HEK293 (cell line): ENCODE measurements at regions not wholly inside any gene's neighbourhood (a gene's known extent, or its start where the extent isn't known, plus 50 kb on each side); places are given as distances from the start of the nearest gene placed in this dataset.
A peak's percentile ranks its signal among the peaks of the same experiment; 100 is the strongest.

ENCODE experiments used
- CTCF ChIA-PET: fragments of 350-600 bp; formaldehyde crosslinking; extraction: SDS; loops from one replicate; lab custom pipeline; 2021; ENCODE audit warnings: antibody characterized with exemption; lab: Yijun Ruan, JAX
- POLR2A ChIA-PET: fragments of 300-600 bp; formaldehyde crosslinking; extraction: SDS; loops from one replicate; lab custom pipeline; 2020; ENCODE audit warnings: antibody characterized with exemption, inconsistent platforms; lab: Yijun Ruan, JAX
- H3K27ac ChIP-seq: fragments of 200-500 bp; sonication (Bioruptor generic); 2 replicates; pipeline ENCODE4 v1.5.1; 2014; ENCODE audit warnings: low read depth, low read length, control low read depth, inconsistent platforms; ENCODE audit errors: extremely low read depth
- H3K36me3 ChIP-seq, 2 experiments: fragments of 200-500 bp in 1 of 2; sonication (Bioruptor generic) in 1 of 2; 1 replicate in 1 of 2; 2 replicates in 1 of 2; pipeline ENCODE4 v1.5.1; 2014 to 2017; ENCODE audit warnings: inconsistent platforms in 2 of 2, low read length in 2 of 2; ENCODE audit not compliant: control insufficient read depth in 2 of 2, insufficient read depth in 1 of 2
- H3K4me1 ChIP-seq: fragments of 200-500 bp; sonication (Bioruptor generic); 2 replicates; pipeline ENCODE4 v1.5.1; 2014; ENCODE audit warnings: mild to moderate bottlenecking, low read length, inconsistent platforms; ENCODE audit not compliant: control insufficient read depth, insufficient read depth
- H3K4me3 ChIP-seq: 2 replicates; pipeline ENCODE4 v1.5.1; 2011; ENCODE audit warnings: low read depth, mild to moderate bottlenecking, control low read depth, low read length, moderate library complexity
- H3K9me3 ChIP-seq: fragments of 200-500 bp; sonication (Bioruptor generic); 2 replicates; pipeline ENCODE4 v1.5.1; 2014; ENCODE audit warnings: low read depth, low read length, inconsistent platforms; ENCODE audit not compliant: control insufficient read depth, insufficient read depth
- GFI1B ChIP-seq: fragments of 450-650 bp; formaldehyde crosslinking; IDR thresholded peaks from 2 replicates; pipeline ENCODE4 v1.5.1; 2016; ENCODE audit warnings: missing biosample characterization, missing genetic modification characterization
- HIC1 ChIP-seq: fragments of 450-650 bp; formaldehyde crosslinking; IDR thresholded peaks from 2 replicates; pipeline ENCODE4 v1.5.1; 2016; ENCODE audit warnings: missing biosample characterization, missing genetic modification characterization
- IKZF3 ChIP-seq: fragments of 450-650 bp; IDR thresholded peaks from 2 replicates; pipeline ENCODE4 v1.5.0; 2018; ENCODE audit warnings: missing biosample characterization, mild to moderate bottlenecking, missing genetic modification characterization, moderate library complexity
- INSM2 ChIP-seq: fragments of 450-650 bp; formaldehyde crosslinking; IDR thresholded peaks from 2 replicates; pipeline ENCODE4 v1.5.1; 2016; ENCODE audit warnings: missing biosample characterization, missing genetic modification characterization
- KLF1 ChIP-seq: fragments of 450-650 bp; formaldehyde crosslinking; IDR thresholded peaks from 2 replicates; pipeline ENCODE4 v1.5.1; 2016; ENCODE audit warnings: missing biosample characterization, missing genetic modification characterization
- PRDM4 ChIP-seq: fragments of 450-650 bp; formaldehyde crosslinking; IDR thresholded peaks from 2 replicates; pipeline ENCODE4 v1.5.1; 2017; ENCODE audit warnings: missing biosample characterization, missing genetic modification characterization
- TCF7L2 ChIP-seq: IDR thresholded peaks from 2 replicates; pipeline ENCODE4 v1.6.1; 2011; ENCODE audit warnings: low read depth, mild to moderate bottlenecking, inconsistent platforms, low read length, moderate library complexity, borderline replicate concordance
- ZBTB1 ChIP-seq: fragments of 450-650 bp; formaldehyde crosslinking; IDR thresholded peaks from 2 replicates; pipeline ENCODE4 v1.5.1; 2016; ENCODE audit warnings: missing biosample characterization, missing genetic modification characterization
- ZBTB44 ChIP-seq: fragments of 450-650 bp; IDR thresholded peaks from 2 replicates; pipeline ENCODE4 v1.5.1; 2018; ENCODE audit warnings: missing biosample characterization, mild to moderate bottlenecking, missing genetic modification characterization
- ZNF24 ChIP-seq: fragments of 450-650 bp; formaldehyde crosslinking; IDR thresholded peaks from 2 replicates; pipeline ENCODE4 v1.5.1; 2016; ENCODE audit warnings: missing biosample characterization, missing genetic modification characterization
- ZNF280C ChIP-seq: fragments of 450-650 bp; formaldehyde crosslinking; IDR thresholded peaks from 2 replicates; pipeline ENCODE4 v1.5.1; 2016; ENCODE audit warnings: missing biosample characterization, missing genetic modification characterization
- ZNF311 ChIP-seq: fragments of 450-650 bp; formaldehyde crosslinking; IDR thresholded peaks from 2 replicates; pipeline ENCODE4 v1.5.1; 2017; ENCODE audit warnings: missing biosample characterization, missing genetic modification characterization, borderline replicate concordance
- ZNF335 ChIP-seq: fragments of 450-650 bp; formaldehyde crosslinking; conservative IDR thresholded peaks from 2 replicates; pipeline ENCODE4 v1.5.1; 2016; ENCODE audit warnings: missing biosample characterization, missing genetic modification characterization
- ZNF354C ChIP-seq: fragments of 450-650 bp; formaldehyde crosslinking; IDR thresholded peaks from 2 replicates; pipeline ENCODE4 v1.5.1; 2016; ENCODE audit warnings: missing biosample characterization, missing genetic modification characterization, low read depth, borderline replicate concordance
- ZNF521 ChIP-seq: fragments of 450-650 bp; formaldehyde crosslinking; IDR thresholded peaks from 2 replicates; pipeline ENCODE4 v1.5.1; 2017; ENCODE audit warnings: missing biosample characterization, mild to moderate bottlenecking, missing genetic modification characterization
- ZNF529 ChIP-seq: fragments of 450-650 bp; formaldehyde crosslinking; IDR thresholded peaks from 2 replicates; pipeline ENCODE4 v1.5.1; 2017; ENCODE audit warnings: missing genetic modification characterization, missing biosample characterization; ENCODE audit not compliant: insufficient replicate concordance
- ZNF707 ChIP-seq: fragments of 450-650 bp; formaldehyde crosslinking; IDR thresholded peaks from 2 replicates; pipeline ENCODE4 v1.5.1; 2016; ENCODE audit warnings: missing biosample characterization, missing genetic modification characterization
- ZNF830 ChIP-seq: fragments of 450-650 bp; IDR thresholded peaks from 2 replicates; pipeline ENCODE4 v1.5.0; 2018; ENCODE audit warnings: missing biosample characterization, missing genetic modification characterization, low read depth, mild to moderate bottlenecking, moderate library complexity
- TF ChIP-seq, protein P1 (sequence below): fragments of 450-650 bp; formaldehyde crosslinking; IDR thresholded peaks from 2 replicates; pipeline ENCODE4 v1.5.1; 2017; ENCODE audit warnings: missing biosample characterization, missing genetic modification characterization
- TF ChIP-seq, protein P2 (sequence below): fragments of 450-650 bp; formaldehyde crosslinking; IDR thresholded peaks from 2 replicates; pipeline ENCODE4 v1.5.1; 2016; ENCODE audit warnings: missing biosample characterization, missing genetic modification characterization, low read depth

DNA sequence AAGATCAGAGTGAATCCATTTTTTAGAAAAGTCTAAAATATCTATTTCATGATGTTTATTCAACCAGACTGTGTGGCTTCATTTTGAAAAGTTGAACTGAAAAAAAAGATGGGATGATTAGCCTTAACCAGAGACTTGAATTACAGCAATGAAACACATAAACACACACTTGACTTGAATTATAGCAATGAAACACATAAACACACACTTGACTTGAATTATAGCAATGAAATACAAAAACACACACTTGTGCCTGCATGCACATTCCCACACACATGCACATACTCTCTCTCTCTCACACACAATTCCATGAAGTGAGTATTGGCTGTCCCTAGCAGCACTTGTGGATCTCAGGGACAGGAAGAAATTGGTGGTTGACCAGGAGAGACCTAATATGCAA is 286.8 kb downstream of the USP46 start (continued):
- TF ChIP-seq INSM2 (tag by site-specific recombination) (peak; percentile 91), HIC1 (tag by site-specific recombination) (peak; percentile 69; the same call in 1 of the 2 replicates), ZNF707 (tag by site-specific recombination) (no peak), ZNF354C (tag by site-specific recombination) (no peak), ZNF24 (tag by site-specific recombination) (no peak), ZBTB44 (tag by site-specific recombination) (no peak), PRDM4 (tag by site-specific recombination) (peak; percentile 71), ZBTB1 (no peak), ZNF280C (no peak), IKZF3 (peak; percentile 70), KLF1 (tag by site-specific recombination) (no peak), ZNF830 (tag by site-specific recombination) (no peak), GFI1B (tag by site-specific recombination) (0 out of 2 replicates have a peak, but pooled peaks have one; percentile 28)
- TF ChIP-seq, protein P1, sequence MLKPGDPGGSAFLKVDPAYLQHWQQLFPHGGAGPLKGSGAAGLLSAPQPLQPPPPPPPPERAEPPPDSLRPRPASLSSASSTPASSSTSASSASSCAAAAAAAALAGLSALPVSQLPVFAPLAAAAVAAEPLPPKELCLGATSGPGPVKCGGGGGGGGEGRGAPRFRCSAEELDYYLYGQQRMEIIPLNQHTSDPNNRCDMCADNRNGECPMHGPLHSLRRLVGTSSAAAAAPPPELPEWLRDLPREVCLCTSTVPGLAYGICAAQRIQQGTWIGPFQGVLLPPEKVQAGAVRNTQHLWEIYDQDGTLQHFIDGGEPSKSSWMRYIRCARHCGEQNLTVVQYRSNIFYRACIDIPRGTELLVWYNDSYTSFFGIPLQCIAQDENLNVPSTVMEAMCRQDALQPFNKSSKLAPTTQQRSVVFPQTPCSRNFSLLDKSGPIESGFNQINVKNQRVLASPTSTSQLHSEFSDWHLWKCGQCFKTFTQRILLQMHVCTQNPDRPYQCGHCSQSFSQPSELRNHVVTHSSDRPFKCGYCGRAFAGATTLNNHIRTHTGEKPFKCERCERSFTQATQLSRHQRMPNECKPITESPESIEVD (tag by site-specific recombination), result peak; percentile 55

- H3K36me3 ChIP-seq, result no peaks in the 10 kb centered on the region
- POLR2A ChIA-PET, result no interaction called here
- no peaks in the 10 kb centered on the region; the same call in 1 of the 2 replicates for H3K4me1 ChIP-seq
- CTCF ChIA-PET, result interaction anchor here (1.0 kb wide), 1 partner anchor 172 kb away, joined by 4 read pairs; no protein-coding TSS in a partner anchor
- no peak overlapping the region for H3K27ac ChIP-seq
- H3K9me3 ChIP-seq, result no peaks in the 10 kb centered on the region
- H3K4me3 ChIP-seq, result no peak overlapping the region
- no peak for TF ChIP-seq ZNF521 (tag by site-specific recombination)
- no peak for TF ChIP-seq ZNF311 (tag by site-specific recombination)
- TF ChIP-seq TCF7L2, result 0 out of 2 replicates have a peak, but pooled peaks have one; percentile 8
- TF ChIP-seq ZNF335 (tag by site-specific recombination), result peak; percentile 28; the same call in 1 of the 2 replicates
- TF ChIP-seq, protein P2, sequence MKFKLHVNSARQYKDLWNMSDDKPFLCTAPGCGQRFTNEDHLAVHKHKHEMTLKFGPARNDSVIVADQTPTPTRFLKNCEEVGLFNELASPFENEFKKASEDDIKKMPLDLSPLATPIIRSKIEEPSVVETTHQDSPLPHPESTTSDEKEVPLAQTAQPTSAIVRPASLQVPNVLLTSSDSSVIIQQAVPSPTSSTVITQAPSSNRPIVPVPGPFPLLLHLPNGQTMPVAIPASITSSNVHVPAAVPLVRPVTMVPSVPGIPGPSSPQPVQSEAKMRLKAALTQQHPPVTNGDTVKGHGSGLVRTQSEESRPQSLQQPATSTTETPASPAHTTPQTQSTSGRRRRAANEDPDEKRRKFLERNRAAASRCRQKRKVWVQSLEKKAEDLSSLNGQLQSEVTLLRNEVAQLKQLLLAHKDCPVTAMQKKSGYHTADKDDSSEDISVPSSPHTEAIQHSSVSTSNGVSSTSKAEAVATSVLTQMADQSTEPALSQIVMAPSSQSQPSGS (tag by site-specific recombination), result peak; percentile 79; the same call in 1 of the 2 replicates
- TF ChIP-seq ZNF280C, result no peak
- no peak for TF ChIP-seq ZNF529 (tag by site-specific recombination)
These were observed 286.4 kb downstream of the USP46 start for GRCh38 chr4:52372747-52373146.
